HG02678 (cell line): ENCODE measurements at regions not wholly inside any gene's neighbourhood (a gene's known extent, or its start where the extent isn't known, plus 50 kb on each side); places are given as distances from the start of the nearest gene placed in this dataset.

Source experiments
- ATAC-seq: cut with Tn5 transposase; IDR thresholded peaks from one replicate; pipeline ENCODE4 v1.9.1; 2021; ENCODE audit warnings: mild to moderate bottlenecking, moderate library complexity; ENCODE audit not compliant: unreplicated experiment

GRCh38 chr18:11324956-11325882, 175.8 kb upstream of the PIEZO2 start:
- ATAC-seq = peak; percentile 89

GRCh38 chr18:11324510-11324909, 175.1 kb upstream of the PIEZO2 start:
- ATAC-seq = no peak

GRCh38 chr18:11323359-11323819, 174.0 kb upstream of the PIEZO2 start:
- ATAC-seq = no peak

GRCh38 chr18:11322716-11323115, 173.3 kb upstream of the PIEZO2 start:
- ATAC-seq = no peak

GRCh38 chr18:11322006-11322405, 172.6 kb upstream of the PIEZO2 start:
- no peak for ATAC-seq

GRCh38 chr18:11320986-11321385, 171.6 kb upstream of the PIEZO2 start:
- ATAC-seq = no peak

GRCh38 chr18:11316546-11316945, 167.2 kb upstream of the PIEZO2 start:
- ATAC-seq = no peak

- peak; percentile 68 for ATAC-seq
These were observed 161.2 kb upstream of the PIEZO2 start for GRCh38 chr18:11310476-11311086.

GRCh38 chr18:11309172-11309571, 159.8 kb upstream of the PIEZO2 start:
- ATAC-seq = no peak

- ATAC-seq = no peak
These were observed 159.1 kb upstream of the PIEZO2 start for GRCh38 chr18:11308499-11308898.

- no peak for ATAC-seq
These were observed 158.3 kb upstream of the PIEZO2 start for GRCh38 chr18:11307716-11308115.

GRCh38 chr18:11305507-11305906, 156.1 kb upstream of the PIEZO2 start:
- ATAC-seq = no peak

GRCh38 chr18:11304928-11305327, 155.6 kb upstream of the PIEZO2 start:
- ATAC-seq = no peak

GRCh38 chr18:11296946-11297345, 147.6 kb upstream of the PIEZO2 start:
- ATAC-seq = no peak

GRCh38 chr18:11293794-11294193, 144.4 kb upstream of the PIEZO2 start:
- no peak for ATAC-seq

GRCh38 chr18:11290786-11291185, 141.4 kb upstream of the PIEZO2 start:
- ATAC-seq = no peak

- ATAC-seq = no peak
These were observed 139.9 kb upstream of the PIEZO2 start for GRCh38 chr18:11289248-11289647.

GRCh38 chr18:11288401-11288800, 139.0 kb upstream of the PIEZO2 start:
- ATAC-seq = no peak

- no peak for ATAC-seq
These were observed 137.1 kb upstream of the PIEZO2 start for GRCh38 chr18:11286431-11286830.

GRCh38 chr18:11284811-11285210, 135.4 kb upstream of the PIEZO2 start:
- ATAC-seq = no peak

GRCh38 chr18:11284349-11284748, 135.0 kb upstream of the PIEZO2 start:
- no peak for ATAC-seq

- no peak for ATAC-seq
These were observed 134.3 kb upstream of the PIEZO2 start for GRCh38 chr18:11283479-11284161.
